PC-9 (cell line): ENCODE measurements at regions not wholly inside any gene's neighbourhood (a gene's known extent, or its start where the extent isn't known, plus 50 kb on each side); places are given as distances from the start of the nearest gene placed in this dataset.

Experiments used
- CTCF ChIP-seq: fragments of 200-600 bp; sonication (generic); conservative IDR thresholded peaks from 2 replicates; pipeline ENCODE4 v1.6.1; 2017; ENCODE audit warnings: mixed run types, antibody characterized with exemption, mild to moderate bottlenecking, moderate library complexity
- EZH2 ChIP-seq: fragments of 200-600 bp; sonication (generic); IDR thresholded peaks from 2 replicates; pipeline ENCODE4 v1.8.0; 2017; ENCODE audit warnings: antibody characterized with exemption, low read depth

- TF ChIP-seq CTCF: no peak
- TF ChIP-seq EZH2: no peak
Measured at GRCh38 chr14:25521616-25522015, 471.7 kb upstream of the STXBP6 start.
